Coronary artery (tissue), 2 donors: ENCODE measurements at regions not wholly inside any gene's neighbourhood (a gene's known extent, or its start where the extent isn't known, plus 50 kb on each side); places are given as distances from the start of the nearest gene placed in this dataset.

Experiments
- DNase-seq: peaks from one replicate; pipeline ENCODE4 v3.0.0-alpha.2; 2017; ENCODE audit warnings: low spot score
- H3K27ac ChIP-seq, 2 donors: fragments of 200-600 bp; sonication (generic); one replicate each; pipeline ENCODE4 v1.5.1; 2016 to 2019
- H3K4me3 ChIP-seq: fragments of 200-600 bp; sonication (generic); 2 replicates; pipeline ENCODE4 v1.5.1; 2016; ENCODE audit warnings: mild to moderate bottlenecking, moderate library complexity
- CTCF ChIP-seq: fragments of 200-600 bp; sonication (generic); IDR thresholded peaks from one replicate; pipeline ENCODE4 v1.5.1; 2019; ENCODE audit warnings: antibody characterized with exemption

GRCh38 chr16:6206080-6206479, 1108.5 kb upstream of the EEF2KMT start:
- no peak for TF ChIP-seq CTCF
- no peak for DNase-seq
- no peak overlapping the region for H3K4me3 ChIP-seq
- H3K27ac ChIP-seq = no peak overlapping the region

GRCh38 chr16:6204945-6205344, 1107.3 kb upstream of the EEF2KMT start:
- Histone ChIP-seq H3K27ac (no peak overlapping the region), H3K4me3 (no peak overlapping the region)
- TF ChIP-seq CTCF = no peak
- DNase-seq = no peak

GRCh38 chr16:6200861-6201260, 1103.3 kb upstream of the EEF2KMT start:
- TF ChIP-seq CTCF = no peak
- no peak for DNase-seq
- H3K4me3 ChIP-seq = no peak overlapping the region
- H3K27ac ChIP-seq = no peak overlapping the region

- no peak for DNase-seq
- Histone ChIP-seq H3K4me3 (no peak overlapping the region), H3K27ac (no peak overlapping the region)
- no peak for TF ChIP-seq CTCF
These were observed 1102.7 kb upstream of the EEF2KMT start for GRCh38 chr16:6200271-6200670.

- no peak overlapping the region for H3K4me3 ChIP-seq
- no peak overlapping the region for H3K27ac ChIP-seq
- no peak for DNase-seq
- TF ChIP-seq CTCF = no peak
These were observed 1098.4 kb upstream of the EEF2KMT start for GRCh38 chr16:6195966-6196365.

- Histone ChIP-seq H3K27ac (no peak overlapping the region), H3K4me3 (no peak overlapping the region)
- no peak for DNase-seq
- TF ChIP-seq CTCF = no peak
These were observed 1096.1 kb upstream of the EEF2KMT start for GRCh38 chr16:6193718-6194117.

- no peak for DNase-seq
- no peak overlapping the region for H3K27ac ChIP-seq
- H3K4me3 ChIP-seq = no peak overlapping the region
- no peak for TF ChIP-seq CTCF
These were observed 1095.4 kb upstream of the EEF2KMT start for GRCh38 chr16:6192984-6193383.
